GM12875 (cell line): ENCODE measurements at regions not wholly inside any gene's neighbourhood (a gene's known extent, or its start where the extent isn't known, plus 50 kb on each side); places are given as distances from the start of the nearest gene placed in this dataset.
A peak's percentile ranks its signal among the peaks of the same experiment; 100 is the strongest.

Experiments used
- H3K4me3 ChIP-seq: one replicate; pipeline ENCODE4 v1.5.1; 2011; ENCODE audit warnings: low read depth, low read length, control low read depth
- CTCF ChIP-seq: IDR thresholded peaks from 2 replicates; pipeline ENCODE4 v1.5.1; 2011; ENCODE audit warnings: low read depth, mild to moderate bottlenecking, control low read depth, inconsistent platforms, low read length, moderate library complexity, borderline replicate concordance; ENCODE audit not compliant: insufficient read depth

DNA sequence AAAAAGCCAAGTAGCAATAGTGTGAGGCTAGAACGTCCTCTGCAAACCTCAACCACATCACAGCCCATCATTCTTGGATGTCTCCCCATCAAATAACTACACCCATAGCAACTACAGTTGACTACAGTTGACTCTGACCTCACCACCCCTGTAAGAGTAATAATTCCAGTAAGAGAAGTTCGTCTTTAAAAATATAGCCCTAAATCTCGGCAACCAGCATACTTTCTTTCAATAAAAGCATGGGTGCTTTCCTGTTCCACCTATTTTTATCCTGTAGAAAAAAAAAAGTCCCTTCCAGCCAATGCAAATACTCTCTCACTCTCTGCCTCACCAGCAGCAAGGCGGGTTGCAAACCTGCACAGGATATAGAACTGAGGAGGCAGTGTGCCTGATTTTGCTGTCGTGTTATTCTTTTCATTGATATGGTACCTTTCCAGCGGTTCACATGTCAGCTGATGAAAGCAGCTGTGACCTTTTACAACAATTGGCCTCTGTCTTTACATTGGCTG lies 187.5 kb upstream of the NFE2L3 start:
- no peak for TF ChIP-seq CTCF
- H3K4me3 ChIP-seq, result no peak overlapping the region

GRCh38 chr7:25965405-25966123 lies 186.4 kb upstream of the NFE2L3 start:
- no peak for TF ChIP-seq CTCF
- H3K4me3 ChIP-seq, result no peak overlapping the region

DNA sequence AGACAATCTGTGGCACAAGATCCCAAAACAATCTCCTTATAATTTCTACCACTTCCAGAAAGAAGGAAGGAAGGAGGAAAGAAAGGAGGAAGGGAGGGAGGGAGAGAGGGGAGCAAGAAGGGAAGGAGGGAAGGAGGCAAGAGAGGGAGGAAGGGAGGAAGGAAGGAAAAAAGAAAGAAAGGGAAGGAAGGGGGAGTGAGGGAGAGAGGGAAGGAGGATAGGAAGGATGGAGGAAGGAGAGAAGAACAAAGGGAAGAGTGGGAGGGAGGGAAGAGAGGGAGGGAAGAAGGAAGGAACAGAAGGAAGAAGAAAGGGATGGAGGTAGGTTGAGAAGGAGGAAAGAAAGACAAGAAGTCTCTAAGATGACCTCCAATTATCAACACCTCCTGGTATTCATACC lies 185.5 kb upstream of the NFE2L3 start:
- TF ChIP-seq CTCF, result no peak
- H3K4me3 ChIP-seq, result no peak overlapping the region

DNA sequence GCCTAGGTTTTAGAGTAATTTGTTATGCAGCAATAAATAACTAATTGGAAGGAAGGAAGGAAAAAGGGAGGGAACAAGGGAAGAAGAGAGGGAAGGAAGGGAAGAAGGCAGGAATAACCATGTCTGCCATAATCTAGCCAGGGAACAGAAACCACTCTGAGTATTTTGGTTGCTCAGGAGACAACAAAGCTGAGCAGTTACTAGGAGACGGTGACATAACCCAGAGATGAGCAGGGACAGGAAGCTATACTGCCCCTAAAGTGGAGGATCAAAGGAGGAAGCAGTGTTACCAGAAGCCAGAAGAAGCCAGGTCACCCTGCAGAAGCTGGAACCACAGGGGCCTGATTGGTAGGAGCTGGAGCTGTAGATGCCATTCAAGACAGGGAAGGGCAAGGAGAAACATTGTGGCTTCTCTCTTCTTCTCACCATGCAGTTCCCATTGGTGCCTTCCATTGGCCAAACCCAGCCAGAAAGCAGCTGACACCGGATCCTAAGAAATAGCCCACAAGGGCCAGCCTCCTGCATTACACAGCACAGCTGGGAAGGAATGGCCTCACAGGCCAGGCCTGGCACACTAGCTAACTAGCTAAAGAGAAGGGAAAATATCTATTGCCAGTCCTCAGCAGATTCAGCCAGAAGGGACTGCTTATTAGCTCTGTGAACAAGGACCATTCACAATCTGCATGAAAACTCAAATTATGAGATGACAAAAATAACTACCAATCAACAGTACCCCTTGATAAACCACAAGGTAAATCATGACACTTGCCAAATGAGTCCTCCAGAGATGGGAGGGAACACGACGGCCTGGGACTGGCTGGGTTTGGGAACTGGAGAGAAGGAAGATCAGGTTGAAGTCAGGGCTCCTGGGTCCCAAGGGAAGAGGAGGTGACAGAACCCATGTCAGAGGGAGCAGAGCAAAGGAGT lies 184.5 kb upstream of the NFE2L3 start:
- TF ChIP-seq CTCF, result no peak

DNA sequence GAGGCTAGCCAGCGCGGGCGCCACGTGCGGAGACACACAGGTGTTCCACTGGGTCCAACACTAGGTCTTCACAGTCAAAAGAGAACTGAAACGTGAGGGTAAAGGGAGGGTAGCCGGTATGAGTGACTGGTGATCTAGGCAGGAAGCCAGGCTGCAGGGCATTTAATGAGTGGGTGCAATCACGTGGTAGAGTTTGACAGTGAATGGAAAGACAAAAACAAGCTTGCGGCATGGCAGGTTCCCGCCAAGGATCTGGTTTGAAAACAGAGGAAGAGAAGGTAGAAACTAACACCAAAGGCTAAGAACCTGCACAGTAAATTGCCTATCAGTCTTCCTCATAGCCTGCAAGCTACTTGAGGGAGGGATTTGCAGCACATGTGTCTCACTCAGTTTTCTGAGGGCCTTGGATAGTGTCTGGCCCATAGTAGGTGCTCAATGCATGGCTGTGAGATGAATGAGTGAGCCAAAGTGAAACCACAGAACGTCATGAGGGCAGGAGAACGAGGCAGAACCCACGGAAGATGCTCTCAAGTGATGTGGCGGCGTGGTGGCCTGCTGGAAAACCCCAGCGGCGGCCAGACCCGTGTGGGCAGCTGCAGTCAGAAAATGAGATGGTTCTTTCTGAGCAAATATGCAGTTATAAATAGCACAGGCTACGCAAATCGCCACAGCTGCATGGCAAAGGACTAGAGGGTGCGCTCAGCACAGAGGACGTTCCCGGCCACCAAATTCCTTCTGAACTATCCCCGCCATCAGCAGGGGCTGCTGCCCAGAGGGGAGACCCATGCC lies 183.6 kb upstream of the NFE2L3 start:
- no peak for TF ChIP-seq CTCF
- H3K4me3 ChIP-seq, result peak overlapping the region; percentile 26

More for the DNA sequence above, 184.5 kb upstream of the NFE2L3 start:
- no peak overlapping the region for H3K4me3 ChIP-seq

DNA sequence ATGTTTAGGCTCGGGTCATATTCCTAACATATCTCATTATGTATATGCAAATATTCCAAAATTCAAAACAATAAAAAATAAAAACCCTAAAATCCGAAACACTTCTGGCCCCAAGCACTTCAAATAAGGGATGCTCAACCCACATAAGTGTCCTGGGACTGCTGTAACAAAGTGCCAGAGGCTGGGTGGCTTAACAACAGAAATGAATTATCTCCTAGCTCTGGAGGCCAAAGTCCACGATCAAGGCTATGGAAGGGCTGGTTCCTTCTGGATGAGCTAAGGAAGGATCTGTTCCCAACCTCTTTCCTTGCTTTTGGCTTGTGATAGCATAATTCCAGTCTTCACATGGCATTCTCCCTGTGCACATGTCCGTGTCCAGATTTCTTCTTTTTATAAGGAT lies 181.6 kb upstream of the NFE2L3 start:
- TF ChIP-seq CTCF, result no peak
- H3K4me3 ChIP-seq, result no peak overlapping the region
